ENCODE measurements at regions not wholly inside any gene's neighbourhood (a gene's known extent, or its start where the extent isn't known, plus 50 kb on each side); places are given as distances from the start of the nearest gene placed in this dataset.

- H3K4me1 ChIP-seq (ENCODE audit: control insufficient read depth in 2 of 2, insufficient read depth in 2 of 2, low read length in 2 of 2), result no peaks in the 10 kb centered on the region
- CTCF ChIA-PET, result no interaction called here
- no peak for TF ChIP-seq CTCF (IDR thresholded peaks at IDR 0.05)
- no peak for TF ChIP-seq EZH2 (IDR thresholded peaks at IDR 0.05; ENCODE audit: borderline replicate concordance, insufficient read depth, low read depth, low read length, poor library complexity, severe bottlenecking)
- H3K9me3 Mint-ChIP-seq (ENCODE audit: insufficient read depth), result peaks cover 2% of the 10 kb centered on the region
- H3K9me3 ChIP-seq (ENCODE audit: control extremely low read depth in 1 of 3, control insufficient read depth in 2 of 3, insufficient read depth in 1 of 3, low read length in 2 of 3), result no peaks in the 10 kb centered on the region
- no peak for DNase-seq
- 100% methylated on average over 1 of the region's 5 CpGs for WGBS (ENCODE audit: insufficient coverage)
- no peak overlapping the region for H2AFZ ChIP-seq (ENCODE audit: insufficient read depth, low read depth, low read length, poor library complexity, severe bottlenecking)
- no peaks in the 10 kb centered on the region for H3K27me3 ChIP-seq (replicated peaks in 1 of 4; ENCODE audit: control extremely low read depth in 1 of 4, control insufficient read depth in 3 of 4, insufficient read depth in 4 of 4, low read length in 3 of 4)
- no peaks in the 10 kb centered on the region for H3K4me1 Mint-ChIP-seq
- H3K27me3 Mint-ChIP-seq, result no peaks in the 10 kb centered on the region
- no peak overlapping the region for H3K4me3 ChIP-seq (ENCODE audit: control extremely low read depth in 1 of 5, extremely low read depth in 1 of 5, insufficient read depth in 1 of 5, low read depth in 2 of 5, low read length in 4 of 5)
- H3K36me3 ChIP-seq (replicated peaks in 1 of 2; ENCODE audit: control extremely low read depth in 1 of 2, control insufficient read depth in 1 of 2, extremely low read depth in 1 of 2, insufficient read depth in 2 of 2, low read length in 1 of 2), result no peaks in the 10 kb centered on the region
- ATAC-seq (ENCODE audit: low read depth), result no peak
- POLR2A ChIA-PET, result no interaction called here
- H4K20me1 ChIP-seq (ENCODE audit: control insufficient read depth, insufficient read depth, low read length, poor library complexity, severe bottlenecking), result no peaks in the 10 kb centered on the region
- no peak overlapping the region for H3K4me2 ChIP-seq (replicated peaks; ENCODE audit: low read depth, low read length, poor library complexity, severe bottlenecking)
- H3K79me2 ChIP-seq (ENCODE audit: control insufficient read depth, insufficient read depth, low read length), result no peaks in the 10 kb centered on the region
- H3K27ac Mint-ChIP-seq, result no peak overlapping the region
- intact Hi-C loops (cut with micrococcal nuclease), result no loop called here
- H3K4me3 Mint-ChIP-seq, result no peak overlapping the region
- no peak overlapping the region for H3K9ac ChIP-seq (ENCODE audit: low read length)
- H3K27ac ChIP-seq (ENCODE audit: low read length in 2 of 2), result no peak overlapping the region
Measured at GRCh38 chr14:44405011-44405486, 102.0 kb downstream of the FSCB start.

GRCh38 chr14:44404599-44404998, 102.5 kb downstream of the FSCB start:
- Mint-ChIP-seq H3K4me3 (no peak overlapping the region), H3K27ac (no peak overlapping the region), H3K4me1 (no peaks in the 10 kb centered on the region), H3K9me3 (ENCODE audit: insufficient read depth) (no peaks in the 10 kb centered on the region), H3K27me3 (no peaks in the 10 kb centered on the region)
- intact Hi-C loops (cut with micrococcal nuclease), result no loop called here
- DNase-seq (no peak), ATAC-seq (ENCODE audit: low read depth) (no peak)
- WGBS (ENCODE audit: insufficient coverage), result no CpG with 5 or more reads among the region's 3 CpGs
- no peaks in the 10 kb centered on the region for H3K79me2 ChIP-seq (ENCODE audit: control insufficient read depth, insufficient read depth, low read length)
- POLR2A ChIA-PET, result no interaction called here
- no peaks in the 10 kb centered on the region for H3K27me3 ChIP-seq (replicated peaks in 1 of 4; ENCODE audit: control extremely low read depth in 1 of 4, control insufficient read depth in 3 of 4, insufficient read depth in 4 of 4, low read length in 3 of 4)
- no peak overlapping the region for H3K4me2 ChIP-seq (replicated peaks; ENCODE audit: low read depth, low read length, poor library complexity, severe bottlenecking)
- H3K9ac ChIP-seq (ENCODE audit: low read length), result no peak overlapping the region
- no peak overlapping the region for H2AFZ ChIP-seq (ENCODE audit: insufficient read depth, low read depth, low read length, poor library complexity, severe bottlenecking)
- CTCF ChIA-PET, result no interaction called here
- H4K20me1 ChIP-seq (ENCODE audit: control insufficient read depth, insufficient read depth, low read length, poor library complexity, severe bottlenecking), result no peaks in the 10 kb centered on the region
- H3K4me3 ChIP-seq (ENCODE audit: control extremely low read depth in 1 of 5, extremely low read depth in 1 of 5, insufficient read depth in 1 of 5, low read depth in 2 of 5, low read length in 4 of 5), result no peak overlapping the region
- no peaks in the 10 kb centered on the region for H3K36me3 ChIP-seq (replicated peaks in 1 of 2; ENCODE audit: control extremely low read depth in 1 of 2, control insufficient read depth in 1 of 2, extremely low read depth in 1 of 2, insufficient read depth in 2 of 2, low read length in 1 of 2)
- TF ChIP-seq EZH2 (IDR thresholded peaks at IDR 0.05; ENCODE audit: borderline replicate concordance, insufficient read depth, low read depth, low read length, poor library complexity, severe bottlenecking), result no peak
- TF ChIP-seq CTCF (IDR thresholded peaks at IDR 0.05), result no peak
- no peak overlapping the region for H3K27ac ChIP-seq (ENCODE audit: low read length in 2 of 2)
- no peaks in the 10 kb centered on the region for H3K9me3 ChIP-seq (ENCODE audit: control extremely low read depth in 1 of 3, control insufficient read depth in 2 of 3, insufficient read depth in 1 of 3, low read length in 2 of 3)
- no peaks in the 10 kb centered on the region for H3K4me1 ChIP-seq (ENCODE audit: control insufficient read depth in 2 of 2, insufficient read depth in 2 of 2, low read length in 2 of 2)

Measured in B cell (primary cell).